ENCODE measurements at regions not wholly inside any gene's neighbourhood (a gene's known extent, or its start where the extent isn't known, plus 50 kb on each side); places are given as distances from the start of the nearest gene placed in this dataset.

DNA sequence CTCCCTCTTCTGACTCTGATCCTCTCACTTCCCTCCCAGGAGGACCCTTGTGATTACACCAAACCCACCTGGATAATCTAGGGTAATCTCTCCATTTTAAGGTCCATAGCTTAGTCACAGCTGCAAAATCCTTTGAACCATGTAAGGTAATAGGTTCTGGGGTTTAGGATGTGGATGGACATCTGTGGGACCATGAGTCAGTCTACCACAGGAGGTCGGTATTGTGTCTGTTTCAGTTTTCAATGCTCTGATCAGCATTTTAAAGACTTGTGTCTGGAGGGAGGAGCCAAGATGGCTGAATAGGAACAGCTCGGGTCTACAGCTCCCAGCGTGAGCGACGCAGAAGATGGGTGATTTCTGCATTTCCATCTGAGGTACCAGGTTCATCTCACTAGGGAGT lies 112.6 kb downstream of the CAVIN4 start:
- no peaks in the 10 kb centered on the region for H3F3A ChIP-seq (ENCODE audit: low read length, unreplicated experiment)

DNA sequence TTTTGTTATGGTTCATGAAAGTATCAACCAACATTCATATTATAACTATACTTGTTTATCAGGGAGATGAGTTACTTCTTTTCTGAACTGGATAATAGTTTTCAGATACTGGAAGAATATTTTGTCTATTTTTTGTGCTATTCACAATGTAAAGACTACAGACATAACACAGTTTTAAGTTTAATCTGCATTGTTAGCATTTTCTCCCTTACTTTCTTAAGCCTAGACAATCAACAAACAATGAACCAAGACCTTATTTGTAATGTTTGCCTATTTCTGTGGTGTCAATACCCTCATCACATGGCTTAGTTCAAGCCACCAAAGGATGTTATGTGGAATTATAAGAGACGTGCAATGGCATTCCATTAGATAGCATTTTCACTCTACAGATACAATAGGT lies 119.5 kb downstream of the CAVIN4 start:
- no peaks in the 10 kb centered on the region for H3K9me2 ChIP-seq (replicated peaks; ENCODE audit: low read length)
- H3K4me2 ChIP-seq (ENCODE audit: low read length), result no peak overlapping the region
- H3K9ac ChIP-seq (ENCODE audit: low read length), result no peak overlapping the region
- intact Hi-C loops (cut with micrococcal nuclease), result no loop called here
- ChIA-PET CTCF (no interaction called here), POLR2A (ENCODE audit: unreplicated experiment) (no interaction called here)
- no peaks in the 10 kb centered on the region for H3F3A ChIP-seq (ENCODE audit: low read length, unreplicated experiment)
- BruUV-seq (replicated peaks), result no TSS peak
- H2AFZ ChIP-seq (ENCODE audit: low read length), result no peak overlapping the region
- no peaks in the 10 kb centered on the region; the same call in 1 of the 2 replicates for H3K36me3 ChIP-seq (ENCODE audit: low read depth, low read length)
- H3K27me3 ChIP-seq (ENCODE audit: low read length), result no peaks in the 10 kb centered on the region
- H3K79me2 ChIP-seq (ENCODE audit: low read length), result no peaks in the 10 kb centered on the region
- H3K4me3 ChIP-seq (ENCODE audit: low read length), result no peak overlapping the region
- no peaks in the 10 kb centered on the region for H4K20me1 ChIP-seq (ENCODE audit: low read length)
- H3K4me1 ChIP-seq (ENCODE audit: insufficient read depth, low read length), result no peaks in the 10 kb centered on the region
- H3K9me3 ChIP-seq (ENCODE audit: low read length), result no peaks in the 10 kb centered on the region
- DNase-seq (no peak), ATAC-seq (no peak)
- no peak overlapping the region for H3K27ac ChIP-seq (ENCODE audit: low read length)
- TF ChIP-seq, protein P1, sequence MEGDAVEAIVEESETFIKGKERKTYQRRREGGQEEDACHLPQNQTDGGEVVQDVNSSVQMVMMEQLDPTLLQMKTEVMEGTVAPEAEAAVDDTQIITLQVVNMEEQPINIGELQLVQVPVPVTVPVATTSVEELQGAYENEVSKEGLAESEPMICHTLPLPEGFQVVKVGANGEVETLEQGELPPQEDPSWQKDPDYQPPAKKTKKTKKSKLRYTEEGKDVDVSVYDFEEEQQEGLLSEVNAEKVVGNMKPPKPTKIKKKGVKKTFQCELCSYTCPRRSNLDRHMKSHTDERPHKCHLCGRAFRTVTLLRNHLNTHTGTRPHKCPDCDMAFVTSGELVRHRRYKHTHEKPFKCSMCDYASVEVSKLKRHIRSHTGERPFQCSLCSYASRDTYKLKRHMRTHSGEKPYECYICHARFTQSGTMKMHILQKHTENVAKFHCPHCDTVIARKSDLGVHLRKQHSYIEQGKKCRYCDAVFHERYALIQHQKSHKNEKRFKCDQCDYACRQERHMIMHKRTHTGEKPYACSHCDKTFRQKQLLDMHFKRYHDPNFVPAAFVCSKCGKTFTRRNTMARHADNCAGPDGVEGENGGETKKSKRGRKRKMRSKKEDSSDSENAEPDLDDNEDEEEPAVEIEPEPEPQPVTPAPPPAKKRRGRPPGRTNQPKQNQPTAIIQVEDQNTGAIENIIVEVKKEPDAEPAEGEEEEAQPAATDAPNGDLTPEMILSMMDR (conservative IDR thresholded peaks at IDR 0.05; ENCODE audit: low read depth, low read length), result no peak

More for the DNA sequence above, 112.6 kb downstream of the CAVIN4 start:
- TF ChIP-seq EZH2 (IDR thresholded peaks at IDR 0.05; ENCODE audit: low read length, unreplicated experiment) (no peak), EZH2phosphoT487 (IDR thresholded peaks at IDR 0.05; ENCODE audit: borderline replicate concordance, low read length) (no peak)
- TF ChIP-seq, protein P1 (conservative IDR thresholded peaks at IDR 0.05; ENCODE audit: low read depth, low read length), result no peak
- Histone ChIP-seq H4K20me1 (ENCODE audit: low read length) (no peaks in the 10 kb centered on the region), H3K9ac (ENCODE audit: low read length) (no peak overlapping the region), H3K36me3 (ENCODE audit: low read depth, low read length) (no peaks in the 10 kb centered on the region), H3K4me2 (ENCODE audit: low read length) (no peak overlapping the region), H3K79me2 (ENCODE audit: low read length) (no peaks in the 10 kb centered on the region), H3K27ac (ENCODE audit: low read length) (no peak overlapping the region), H3K4me1 (ENCODE audit: insufficient read depth, low read length) (no peaks in the 10 kb centered on the region), H3K27me3 (ENCODE audit: low read length) (peaks cover 9% of the 10 kb centered on the region; the same call in 1 of the 2 replicates), H3K9me3 (ENCODE audit: low read length) (no peaks in the 10 kb centered on the region), H3K4me3 (ENCODE audit: low read length) (no peak overlapping the region), H3K9me2 (replicated peaks; ENCODE audit: low read length) (no peaks in the 10 kb centered on the region), H2AFZ (ENCODE audit: low read length) (no peak overlapping the region)
- DNase-seq (no peak), ATAC-seq (no peak)
- intact Hi-C loops (cut with micrococcal nuclease), result no loop called here
- BruUV-seq (replicated peaks), result no TSS peak
- ChIA-PET CTCF (no interaction called here), POLR2A (ENCODE audit: unreplicated experiment) (no interaction called here)

DNA sequence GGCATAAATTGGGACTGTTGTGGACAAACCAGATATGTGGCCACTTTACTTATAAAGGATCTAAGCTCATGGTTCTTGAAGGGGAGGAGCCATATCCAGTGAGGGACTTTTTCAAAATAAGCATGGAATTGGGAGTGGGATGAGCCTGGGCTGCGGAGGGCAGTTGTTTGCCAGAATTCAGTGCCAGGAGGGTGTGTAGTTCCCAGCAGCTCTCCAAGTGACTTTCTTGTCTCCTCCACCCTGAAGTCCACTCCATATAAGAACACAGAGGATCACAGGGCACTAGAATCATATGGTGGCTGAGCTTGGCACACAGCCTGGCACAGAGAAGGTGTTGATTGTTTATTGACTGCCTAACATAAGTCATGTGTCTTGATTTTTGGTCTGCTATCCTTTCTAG lies 121.1 kb downstream of the CAVIN4 start:
- H3K4me2 ChIP-seq (ENCODE audit: low read length), result no peak overlapping the region
- H3K4me3 ChIP-seq (ENCODE audit: low read length), result no peak overlapping the region
- no peaks in the 10 kb centered on the region for H3K79me2 ChIP-seq (ENCODE audit: low read length)
- H4K20me1 ChIP-seq (ENCODE audit: low read length), result no peaks in the 10 kb centered on the region
- no TSS peak for BruUV-seq (replicated peaks)
- no peaks in the 10 kb centered on the region; the same call in 1 of the 2 replicates for H3K36me3 ChIP-seq (ENCODE audit: low read depth, low read length)
- no peaks in the 10 kb centered on the region for H3K27me3 ChIP-seq (ENCODE audit: low read length)
- H3K9ac ChIP-seq (ENCODE audit: low read length), result no peak overlapping the region
- TF ChIP-seq EZH2 (IDR thresholded peaks at IDR 0.05; ENCODE audit: low read length, unreplicated experiment) (no peak), EZH2phosphoT487 (IDR thresholded peaks at IDR 0.05; ENCODE audit: borderline replicate concordance, low read length) (no peak)
- TF ChIP-seq, protein P1 (conservative IDR thresholded peaks at IDR 0.05; ENCODE audit: low read depth, low read length), result no peak
- CTCF ChIA-PET, result no interaction called here
- H3K27ac ChIP-seq (ENCODE audit: low read length), result no peak overlapping the region
- H3K9me3 ChIP-seq (ENCODE audit: low read length), result no peaks in the 10 kb centered on the region
- no peaks in the 10 kb centered on the region for H3K4me1 ChIP-seq (ENCODE audit: insufficient read depth, low read length)
- no peaks in the 10 kb centered on the region for H3F3A ChIP-seq (ENCODE audit: low read length, unreplicated experiment)
- intact Hi-C loops (cut with micrococcal nuclease), result no loop called here
- POLR2A ChIA-PET (ENCODE audit: unreplicated experiment), result no interaction called here
- no peaks in the 10 kb centered on the region for H3K9me2 ChIP-seq (replicated peaks; ENCODE audit: low read length)
- DNase-seq, result no peak
- no peak for ATAC-seq
- no peak overlapping the region for H2AFZ ChIP-seq (ENCODE audit: low read length)

Measured in PC-3 (cell line).